BE2C (cell line): ENCODE measurements at regions not wholly inside any gene's neighbourhood (a gene's known extent, or its start where the extent isn't known, plus 50 kb on each side); places are given as distances from the start of the nearest gene placed in this dataset.
A peak's percentile ranks its signal among the peaks of the same experiment; 100 is the strongest.
"Not testable (repeated sequence)": the region's sequence is repeated elsewhere in the genome, so short reads cannot be mapped to it uniquely, and the experiment has no call there.

Source experiments
- DNase-seq: peaks from one replicate; pipeline ENCODE4 v3.0.0-alpha.2; 2020
- H3K27me3 ChIP-seq: fragments of 250-450 bp; sonication (Bioruptor Pico); 2 replicates; pipeline ENCODE4 v1.5.1; 2020; ENCODE audit warnings: mild to moderate bottlenecking
- H3K36me3 ChIP-seq: fragments of 250-450 bp; sonication (Bioruptor Pico); 2 replicates; pipeline ENCODE4 v1.5.1; 2020; ENCODE audit warnings: mild to moderate bottlenecking
- H3K4me1 ChIP-seq: fragments of 250-450 bp; sonication (Bioruptor Pico); 2 replicates; pipeline ENCODE4 v1.5.1; 2020
- H3K4me3 ChIP-seq: 2 replicates; pipeline ENCODE4 v1.5.1; 2011; ENCODE audit warnings: low read depth, low read length
- H3K9me3 ChIP-seq: fragments of 250-450 bp; sonication (Bioruptor Pico); 2 replicates; pipeline ENCODE4 v1.5.1; 2020
- CTCF ChIP-seq: IDR thresholded peaks from 2 replicates; pipeline ENCODE4 v1.5.1; 2012; ENCODE audit warnings: mild to moderate bottlenecking, low read depth, low read length

DNA sequence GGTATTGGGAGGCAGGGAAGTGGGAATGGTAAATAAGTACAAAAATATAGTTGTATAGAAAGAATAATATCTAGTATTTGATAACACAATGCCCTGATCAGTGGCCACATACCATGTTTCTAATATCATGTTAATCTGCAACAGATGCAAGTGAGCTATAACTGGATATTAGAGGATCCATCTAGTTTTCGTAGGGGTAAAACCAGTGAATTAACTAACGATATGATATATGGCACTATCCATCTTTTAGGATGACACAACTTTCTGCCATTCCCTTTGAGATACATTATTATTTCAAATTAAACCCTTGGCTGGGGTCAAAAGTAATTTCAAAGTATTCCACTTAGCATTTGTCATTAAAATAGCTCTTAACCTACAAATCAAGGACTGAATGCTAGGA lies 1686.2 kb downstream of the SLITRK1 start:
- no peaks in the 10 kb centered on the region for H3K36me3 ChIP-seq
- TF ChIP-seq CTCF, result no peak

GRCh38 chr13:82187227-82187626 lies 1695.0 kb downstream of the SLITRK1 start:
- H3K4me1 ChIP-seq, result no peaks in the 10 kb centered on the region; the same call in 1 of the 2 replicates
- no peak for TF ChIP-seq CTCF

More for the DNA sequence above, 1686.2 kb downstream of the SLITRK1 start:
- Histone ChIP-seq H3K4me1 (peaks cover 17% of the 10 kb centered on the region), H3K9me3 (no peaks in the 10 kb centered on the region), H3K27me3 (no peaks in the 10 kb centered on the region), H3K4me3 (no peak overlapping the region)
- DNase-seq, result no peak

GRCh38 chr13:82176751-82177150 lies 1705.5 kb downstream of the SLITRK1 start:
- Histone ChIP-seq H3K4me1 (no peaks in the 10 kb centered on the region), H3K9me3 (no peaks in the 10 kb centered on the region), H3K36me3 (no peaks in the 10 kb centered on the region), H3K4me3 (no peak overlapping the region), H3K27me3 (no peaks in the 10 kb centered on the region)
- TF ChIP-seq CTCF, result no peak
- no peak for DNase-seq

More at GRCh38 chr13:82187227-82187626, 1695.0 kb downstream of the SLITRK1 start:
- Histone ChIP-seq H3K36me3 (no peaks in the 10 kb centered on the region), H3K4me3 (no peak overlapping the region), H3K27me3 (no peaks in the 10 kb centered on the region), H3K9me3 (no peaks in the 10 kb centered on the region)
- no peak for DNase-seq

DNA sequence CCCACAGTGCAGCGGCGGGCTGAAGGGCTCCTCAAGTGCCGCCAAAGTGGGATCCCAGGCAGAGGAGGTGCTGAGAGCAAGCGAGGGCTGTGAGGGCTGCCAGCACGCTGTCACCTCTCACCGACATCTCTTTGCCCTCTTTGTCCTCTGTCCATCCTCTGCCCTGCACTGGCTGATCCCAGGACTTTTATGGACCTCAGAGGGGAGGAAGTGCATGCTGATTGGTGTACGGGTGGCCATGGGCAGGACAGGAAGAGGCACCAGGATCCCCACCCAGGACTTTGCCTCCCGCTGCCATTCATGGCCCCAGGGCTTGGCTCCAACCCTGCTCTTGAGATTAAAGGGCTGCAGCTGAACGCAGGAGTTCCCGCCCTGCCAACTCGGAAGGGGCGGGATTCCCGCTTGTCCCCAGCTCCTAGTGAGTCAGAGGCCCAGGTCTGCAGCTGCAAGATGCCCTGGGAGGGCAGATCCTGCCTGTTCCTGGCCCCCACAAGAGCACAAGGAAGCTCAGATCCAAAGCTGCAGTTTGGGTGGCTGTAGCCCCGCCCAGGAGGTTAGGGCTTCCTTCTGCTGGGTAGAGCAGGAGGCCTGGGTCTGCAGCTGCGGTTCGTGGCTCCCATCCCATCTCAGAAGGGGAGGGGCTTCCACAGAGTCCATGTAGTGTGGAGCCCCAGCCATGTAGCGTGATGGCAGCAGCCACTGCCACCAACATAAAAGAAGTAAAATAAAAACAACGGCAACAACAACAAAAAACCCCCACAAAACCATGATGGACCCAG lies 1716.7 kb downstream of the SLITRK1 start:
- Histone ChIP-seq H3K27me3 (no peaks in the 10 kb centered on the region), H3K9me3 (no peaks in the 10 kb centered on the region), H3K4me3 (no peak overlapping the region), H3K36me3 (no peaks in the 10 kb centered on the region), H3K4me1 (no peaks in the 10 kb centered on the region)
- TF ChIP-seq CTCF, result no peak
- DNase-seq, result peak; percentile 40

DNA sequence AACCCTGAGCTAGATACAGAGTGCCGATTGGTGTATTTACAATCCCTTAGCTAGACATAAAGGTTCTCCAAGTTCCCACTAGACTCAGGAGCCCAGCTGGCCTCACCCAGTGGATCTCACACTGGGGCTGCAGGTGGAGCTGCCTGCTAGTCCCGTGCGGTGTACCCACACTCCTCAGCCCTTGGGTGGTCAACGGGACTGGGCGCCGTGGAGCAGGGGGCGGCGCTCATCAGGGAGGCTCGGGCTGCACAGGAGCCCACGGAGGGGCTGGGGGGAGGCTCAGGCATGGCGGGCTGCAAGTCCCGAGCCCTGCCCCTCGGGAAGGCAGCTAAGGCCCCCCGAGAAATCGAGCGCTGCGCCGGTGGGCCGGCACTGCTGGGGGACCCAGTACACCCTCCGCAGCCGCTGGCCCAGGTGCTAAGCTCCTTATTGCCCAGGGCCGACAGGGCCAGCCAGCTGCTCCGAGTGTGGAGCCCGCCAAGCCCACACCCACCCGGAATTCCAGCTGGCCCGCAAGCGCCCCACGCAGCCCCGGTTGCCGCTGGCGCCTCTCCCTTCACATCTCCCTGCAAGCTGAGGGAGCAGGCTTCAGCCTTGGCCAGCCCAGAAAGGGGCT lies 1717.4 kb downstream of the SLITRK1 start:
- not testable (repeated sequence) for H3K27me3 ChIP-seq, H3K9me3 ChIP-seq, H3K36me3 ChIP-seq, H3K4me1 ChIP-seq, H3K4me3 ChIP-seq
- peak; percentile 4 for DNase-seq

DNA sequence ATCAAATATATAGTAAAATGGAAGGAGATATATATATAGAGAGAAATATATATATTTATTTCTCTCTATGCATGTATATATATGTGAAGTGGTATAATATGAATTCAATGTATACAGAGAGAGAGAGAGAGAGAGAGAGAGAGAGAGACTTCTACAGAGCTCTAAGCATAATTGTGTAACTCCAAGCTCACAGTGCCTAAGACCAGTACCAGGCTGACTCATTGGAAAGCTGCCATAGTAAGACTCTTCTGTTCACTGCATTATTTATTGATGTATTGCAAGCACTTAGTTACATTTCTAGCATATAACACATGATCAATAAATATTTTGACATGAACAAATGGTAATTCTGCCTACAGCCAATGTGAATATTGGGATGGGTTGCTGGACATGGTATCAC lies 1734.7 kb downstream of the SLITRK1 start:
- H3K4me3 ChIP-seq, result no peak overlapping the region
- no peak for TF ChIP-seq CTCF
- H3K9me3 ChIP-seq, result no peaks in the 10 kb centered on the region
- DNase-seq, result no peak
- H3K36me3 ChIP-seq, result no peaks in the 10 kb centered on the region
- no peaks in the 10 kb centered on the region for H3K27me3 ChIP-seq
- no peaks in the 10 kb centered on the region for H3K4me1 ChIP-seq
